GM18873 (cell line): ENCODE measurements at regions not wholly inside any gene's neighbourhood (a gene's known extent, or its start where the extent isn't known, plus 50 kb on each side); places are given as distances from the start of the nearest gene placed in this dataset.

Source experiments
- ATAC-seq: cut with Tn5 transposase; IDR thresholded peaks from one replicate; pipeline ENCODE4 v1.9.1; 2021; ENCODE audit warnings: mild to moderate bottlenecking, moderate library complexity, moderate number of reproducible peaks; ENCODE audit not compliant: unreplicated experiment, low FRiP score

- ATAC-seq = no peak
These were observed 483.8 kb upstream of the REG3G start for GRCh38 chr2:78541451-78542267.

DNA sequence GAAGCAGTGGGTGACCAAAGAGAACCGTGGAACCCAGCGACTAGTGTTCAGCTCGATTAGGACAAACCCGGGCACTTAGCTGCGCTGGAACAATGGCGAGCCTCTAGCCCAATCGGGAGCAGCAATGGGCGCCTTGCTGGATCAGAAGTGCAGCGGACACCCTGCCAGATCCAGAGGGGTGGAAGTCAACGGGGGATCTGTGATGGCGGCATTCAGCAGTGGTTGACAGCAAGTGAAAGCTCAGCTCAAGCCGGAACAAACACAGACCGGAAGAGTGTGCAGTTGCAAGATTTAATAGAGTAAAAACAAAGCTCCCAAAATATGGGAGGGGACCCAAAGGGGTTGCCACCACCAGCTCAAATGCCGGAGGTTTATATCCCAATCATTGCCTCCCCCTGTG lies 478.7 kb upstream of the REG3G start:
- ATAC-seq = no peak

GRCh38 chr2:78549766-78550165 lies 475.7 kb upstream of the REG3G start:
- no peak for ATAC-seq

- ATAC-seq = no peak
These were observed 471.4 kb upstream of the REG3G start for GRCh38 chr2:78553866-78554647.

DNA sequence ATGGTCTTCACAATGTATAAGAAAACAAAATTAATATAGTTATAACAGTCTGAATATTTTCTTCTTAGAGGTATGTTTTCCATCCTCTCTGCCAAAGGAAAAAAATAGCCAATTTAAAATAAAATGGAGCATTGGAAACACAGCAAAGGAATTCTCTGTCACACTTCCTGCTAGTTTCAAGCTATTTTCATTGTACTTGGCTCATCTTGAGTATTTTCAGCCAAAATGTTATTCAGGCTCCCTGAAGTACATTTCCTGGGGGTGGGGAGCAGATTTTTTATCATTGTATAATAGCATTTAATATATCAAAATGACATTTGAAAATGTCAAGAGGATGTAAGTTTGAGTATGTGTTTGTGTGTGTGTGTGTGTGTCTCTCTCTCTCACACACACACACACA lies 463.6 kb upstream of the REG3G start:
- no peak for ATAC-seq

DNA sequence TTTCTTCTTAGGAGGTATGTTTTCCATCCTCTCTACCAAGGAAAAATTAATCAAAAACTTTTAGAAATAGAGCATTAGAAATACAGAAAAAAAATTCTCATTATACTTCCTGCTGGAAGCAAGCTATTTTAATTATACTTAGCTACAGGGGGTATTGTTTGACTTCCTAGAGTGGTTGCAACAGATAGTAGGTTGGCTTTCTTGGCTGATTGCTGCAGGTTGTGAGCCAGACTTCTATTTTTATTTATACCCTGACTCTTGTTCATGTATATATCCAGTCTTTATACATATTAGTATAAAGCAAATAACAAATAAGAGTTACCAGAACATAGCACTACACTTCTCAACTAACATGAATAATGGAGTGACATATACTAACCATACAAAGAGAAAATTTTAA lies 460.8 kb upstream of the REG3G start:
- ATAC-seq = no peak

GRCh38 chr2:78568782-78569373 lies 456.6 kb upstream of the REG3G start:
- ATAC-seq = no peak

GRCh38 chr2:78576409-78576808 lies 449.1 kb upstream of the REG3G start:
- no peak for ATAC-seq

DNA sequence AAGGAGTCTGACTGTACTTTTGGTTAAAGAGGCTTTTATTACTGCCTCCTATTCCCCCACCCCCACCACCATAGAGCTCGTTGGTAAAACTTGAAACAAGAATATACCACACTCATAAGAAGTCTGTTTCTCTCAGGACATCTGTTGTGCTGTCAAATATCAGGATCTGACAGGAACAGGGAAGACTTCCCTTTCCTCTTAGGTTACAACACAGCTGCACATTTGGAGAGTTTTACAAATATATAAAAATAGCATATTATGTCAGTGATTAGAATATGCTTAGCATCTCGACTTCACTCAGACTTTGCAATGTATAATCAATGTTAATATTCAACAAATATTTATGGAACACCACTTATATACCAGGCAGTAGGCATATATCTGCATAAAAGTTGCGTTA lies 439.6 kb upstream of the REG3G start:
- ATAC-seq = no peak

- ATAC-seq = no peak
These were observed 439.2 kb upstream of the REG3G start for GRCh38 chr2:78586316-78586715.

DNA sequence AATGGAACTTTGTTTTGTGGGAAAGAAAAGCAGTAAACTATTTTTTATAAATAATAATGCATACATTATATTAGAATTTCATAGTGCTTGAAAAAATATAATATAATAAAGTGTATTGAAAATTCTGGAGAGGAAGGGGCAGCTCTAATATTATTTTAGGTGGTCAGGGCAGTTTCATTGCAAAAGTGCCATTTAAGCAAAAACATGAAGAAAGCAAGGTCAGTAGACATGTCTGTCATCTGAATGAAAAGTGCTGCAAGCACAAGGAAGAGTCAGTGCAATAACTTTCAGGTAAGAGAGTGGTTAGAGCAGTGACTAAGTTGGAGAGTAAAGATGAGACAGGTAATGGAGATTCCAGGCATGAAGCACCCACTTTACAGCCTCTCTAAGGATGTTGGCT lies 435.6 kb upstream of the REG3G start:
- ATAC-seq = no peak

DNA sequence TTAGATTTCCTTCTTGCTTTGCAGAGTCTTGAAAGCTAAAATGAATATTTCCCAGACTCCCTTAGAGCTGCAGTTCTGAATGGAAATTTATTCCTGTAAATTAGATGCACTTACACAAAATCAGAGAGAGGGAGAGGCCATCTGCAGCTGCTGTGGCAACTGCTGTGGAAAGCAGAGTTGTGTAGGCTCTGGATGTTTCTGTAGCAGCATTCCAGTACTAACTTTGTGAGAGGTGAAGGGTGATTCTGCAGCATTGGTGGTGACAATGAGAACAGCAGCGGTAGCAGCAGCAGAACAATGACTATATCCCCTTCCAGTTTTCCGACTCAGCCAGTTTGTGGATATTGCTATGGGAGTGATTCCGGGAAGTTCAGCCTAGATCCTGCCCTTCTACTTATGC lies 433.0 kb upstream of the REG3G start:
- ATAC-seq = no peak

DNA sequence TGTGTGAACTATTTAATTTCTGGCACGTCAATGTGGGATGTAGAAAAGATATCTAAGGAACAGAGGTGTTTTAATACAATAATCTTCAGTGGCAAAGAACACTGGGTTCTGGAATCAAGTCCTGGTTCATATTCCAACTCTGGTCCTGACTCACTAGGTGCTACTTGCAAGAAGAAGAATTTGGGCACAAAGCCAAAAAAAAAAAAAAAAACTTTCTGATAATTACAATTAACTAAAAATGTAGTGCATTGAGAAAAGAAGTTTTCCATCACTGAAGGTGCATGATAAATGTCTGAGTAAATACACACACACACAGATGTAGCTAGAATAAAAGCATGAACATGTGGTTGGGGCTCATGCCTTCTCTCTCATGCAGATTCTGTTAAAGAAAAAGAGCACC lies 424.4 kb upstream of the REG3G start:
- no peak for ATAC-seq

- ATAC-seq = no peak
These were observed 422.6 kb upstream of the REG3G start for GRCh38 chr2:78602862-78603261.

- no peak for ATAC-seq
These were observed 418.6 kb upstream of the REG3G start for GRCh38 chr2:78606895-78607294.

GRCh38 chr2:78614726-78615125 lies 410.8 kb upstream of the REG3G start:
- ATAC-seq = no peak

DNA sequence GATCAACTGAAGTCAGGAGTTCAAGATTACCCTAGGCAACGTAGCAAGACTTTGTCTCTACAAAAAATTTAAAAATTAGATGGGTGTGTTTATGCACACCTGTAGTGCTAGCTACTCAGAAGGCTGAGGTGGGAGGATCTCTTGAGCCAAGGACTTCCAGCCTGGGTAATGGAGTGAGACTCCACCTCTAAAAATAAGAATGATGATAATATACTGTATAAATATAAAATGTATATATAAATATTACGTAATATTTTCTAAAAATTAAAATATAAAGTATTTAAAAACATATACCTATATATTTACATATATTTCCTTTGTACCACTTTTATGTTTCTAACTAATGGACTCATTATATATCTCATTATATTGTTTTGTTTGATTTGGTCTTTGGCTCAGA lies 409.5 kb upstream of the REG3G start:
- no peak for ATAC-seq

GRCh38 chr2:78634425-78634824 lies 391.1 kb upstream of the REG3G start:
- no peak for ATAC-seq

GRCh38 chr2:78644854-78645253 lies 380.6 kb upstream of the REG3G start:
- no peak for ATAC-seq

GRCh38 chr2:78646533-78647364 lies 378.8 kb upstream of the REG3G start:
- no peak for ATAC-seq

- ATAC-seq = no peak
These were observed 376.9 kb upstream of the REG3G start for GRCh38 chr2:78648558-78648957.
